ENCODE measurements at regions not wholly inside any gene's neighbourhood (a gene's known extent, or its start where the extent isn't known, plus 50 kb on each side); places are given as distances from the start of the nearest gene placed in this dataset.

DNA sequence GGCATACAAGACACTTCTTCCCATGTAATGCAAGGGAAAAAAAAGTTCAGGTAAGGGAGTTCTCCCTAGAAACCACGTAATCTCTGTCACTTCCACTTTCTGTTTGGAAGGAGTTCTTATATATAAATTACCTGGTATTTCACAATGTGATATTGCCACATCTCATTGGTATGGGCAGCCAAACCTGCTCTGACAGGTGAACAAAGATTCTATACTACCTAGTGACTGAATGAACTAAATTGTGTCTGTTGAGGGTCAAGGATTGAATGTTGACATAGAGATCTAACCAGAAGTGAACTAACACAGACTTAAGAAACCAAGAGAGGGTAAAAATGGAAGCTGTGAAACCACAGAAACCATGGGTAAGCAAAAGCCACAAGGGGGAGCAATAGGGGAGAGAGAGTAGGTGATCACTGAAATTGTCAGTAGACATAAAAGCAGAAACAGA lies 161.3 kb downstream of the RPL10L start:
- TF ChIP-seq, protein P1, sequence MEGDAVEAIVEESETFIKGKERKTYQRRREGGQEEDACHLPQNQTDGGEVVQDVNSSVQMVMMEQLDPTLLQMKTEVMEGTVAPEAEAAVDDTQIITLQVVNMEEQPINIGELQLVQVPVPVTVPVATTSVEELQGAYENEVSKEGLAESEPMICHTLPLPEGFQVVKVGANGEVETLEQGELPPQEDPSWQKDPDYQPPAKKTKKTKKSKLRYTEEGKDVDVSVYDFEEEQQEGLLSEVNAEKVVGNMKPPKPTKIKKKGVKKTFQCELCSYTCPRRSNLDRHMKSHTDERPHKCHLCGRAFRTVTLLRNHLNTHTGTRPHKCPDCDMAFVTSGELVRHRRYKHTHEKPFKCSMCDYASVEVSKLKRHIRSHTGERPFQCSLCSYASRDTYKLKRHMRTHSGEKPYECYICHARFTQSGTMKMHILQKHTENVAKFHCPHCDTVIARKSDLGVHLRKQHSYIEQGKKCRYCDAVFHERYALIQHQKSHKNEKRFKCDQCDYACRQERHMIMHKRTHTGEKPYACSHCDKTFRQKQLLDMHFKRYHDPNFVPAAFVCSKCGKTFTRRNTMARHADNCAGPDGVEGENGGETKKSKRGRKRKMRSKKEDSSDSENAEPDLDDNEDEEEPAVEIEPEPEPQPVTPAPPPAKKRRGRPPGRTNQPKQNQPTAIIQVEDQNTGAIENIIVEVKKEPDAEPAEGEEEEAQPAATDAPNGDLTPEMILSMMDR (IDR thresholded peaks at IDR 0.05; ENCODE audit: insufficient read depth, low read length, missing control alignments) = no peak
- POLR2A ChIA-PET = no interaction called here

DNA sequence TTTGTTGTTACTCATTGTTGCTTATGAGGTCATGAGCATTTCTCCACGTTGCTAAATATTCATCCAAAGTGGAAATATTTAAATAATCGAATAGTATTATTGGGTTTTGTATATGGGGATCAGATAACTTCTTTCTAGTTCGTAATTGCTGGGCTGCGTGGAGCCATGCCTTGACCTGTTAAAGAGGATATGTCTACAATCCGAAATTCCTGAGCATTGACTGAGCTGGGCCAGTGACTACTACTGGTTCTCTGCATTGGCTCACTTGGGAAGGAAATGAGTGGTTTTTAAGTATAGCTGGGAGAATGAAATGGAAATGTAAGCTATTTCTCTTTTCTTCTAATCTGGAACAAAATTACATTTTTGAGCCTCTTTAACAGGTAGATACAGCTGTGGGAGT lies 163.2 kb downstream of the RPL10L start:
- POLR2A ChIA-PET = no interaction called here

More for the DNA sequence above, 161.3 kb downstream of the RPL10L start:
- CTCF ChIA-PET = no interaction called here
- DNase-seq (ENCODE audit: low read depth, low spot score) = no peak
- H3K4me3 ChIP-seq (ENCODE audit: low read depth, low read length) = no peak overlapping the region

DNA sequence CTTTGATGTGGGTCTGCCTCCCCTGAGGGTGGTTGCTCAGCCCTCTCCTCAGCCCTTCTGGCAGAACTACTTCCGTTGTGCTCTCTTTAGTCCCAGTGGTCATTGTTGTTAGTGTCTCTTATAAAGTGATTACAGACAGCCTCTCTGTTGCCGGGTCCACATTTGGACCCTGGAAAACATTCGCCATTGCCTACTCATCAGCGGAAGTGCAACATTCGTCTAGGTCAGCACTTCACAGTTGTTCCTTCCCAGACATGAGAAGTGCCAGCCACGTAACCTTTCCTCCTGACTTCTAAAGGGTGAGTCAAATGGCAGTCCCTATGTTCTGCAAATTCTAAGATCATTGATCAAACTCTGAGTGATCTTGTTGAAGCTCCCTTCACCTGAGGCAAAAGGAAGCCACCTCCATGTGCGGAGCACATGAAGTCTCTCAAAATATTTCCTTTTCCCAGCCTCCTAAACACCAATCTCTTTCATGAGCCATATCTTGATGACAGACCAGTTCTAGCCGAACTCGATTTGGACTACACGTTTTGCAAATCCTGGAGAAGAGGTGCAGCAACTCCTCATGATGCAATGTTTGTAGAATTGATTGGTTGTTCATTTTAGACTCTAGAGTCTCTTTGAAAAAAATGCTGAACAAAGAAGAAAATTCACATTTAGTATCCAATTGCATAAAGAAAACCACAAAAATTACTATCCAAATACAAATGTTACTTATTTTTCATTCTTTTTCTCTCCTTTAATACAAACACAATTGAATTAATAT lies 163.8 kb downstream of the RPL10L start:
- ChIA-PET POLR2A (no interaction called here), CTCF (no interaction called here)
- DNase-seq (ENCODE audit: low read depth, low spot score) = no peak
- TF ChIP-seq, protein P1 (IDR thresholded peaks at IDR 0.05; ENCODE audit: insufficient read depth, low read length, missing control alignments) = no peak
- no peak overlapping the region for H3K4me3 ChIP-seq (ENCODE audit: low read depth, low read length)

More for the DNA sequence above, 163.2 kb downstream of the RPL10L start:
- TF ChIP-seq, protein P1 (IDR thresholded peaks at IDR 0.05; ENCODE audit: insufficient read depth, low read length, missing control alignments) = no peak
- CTCF ChIA-PET = no interaction called here
- DNase-seq (ENCODE audit: low read depth, low spot score) = no peak
- H3K4me3 ChIP-seq (ENCODE audit: low read depth, low read length) = no peak overlapping the region

DNA sequence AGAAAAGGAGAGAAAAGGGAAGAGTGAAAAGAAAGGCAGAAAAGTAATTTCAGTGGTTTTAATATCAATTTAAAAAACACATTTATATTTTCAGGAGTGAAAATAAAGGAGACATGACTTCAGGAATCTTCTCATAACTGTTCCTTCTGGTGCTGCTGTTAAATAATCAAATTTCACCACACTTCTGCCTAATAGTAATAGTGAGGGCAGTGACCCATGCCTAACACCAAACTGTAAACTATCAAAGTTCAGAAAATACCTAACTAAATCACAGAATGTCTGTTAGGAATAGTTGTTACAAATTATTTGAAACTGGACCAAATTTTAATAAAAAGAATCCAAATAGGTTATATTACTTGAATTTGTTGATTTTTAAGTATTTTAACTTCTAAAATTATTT lies 169.4 kb downstream of the RPL10L start:
- TF ChIP-seq, protein P1 (IDR thresholded peaks at IDR 0.05; ENCODE audit: insufficient read depth, low read length, missing control alignments) = no peak
- DNase-seq (ENCODE audit: low read depth, low spot score) = no peak
- POLR2A ChIA-PET = no interaction called here
- CTCF ChIA-PET = no interaction called here
- no peak overlapping the region for H3K4me3 ChIP-seq (ENCODE audit: low read depth, low read length)

DNA sequence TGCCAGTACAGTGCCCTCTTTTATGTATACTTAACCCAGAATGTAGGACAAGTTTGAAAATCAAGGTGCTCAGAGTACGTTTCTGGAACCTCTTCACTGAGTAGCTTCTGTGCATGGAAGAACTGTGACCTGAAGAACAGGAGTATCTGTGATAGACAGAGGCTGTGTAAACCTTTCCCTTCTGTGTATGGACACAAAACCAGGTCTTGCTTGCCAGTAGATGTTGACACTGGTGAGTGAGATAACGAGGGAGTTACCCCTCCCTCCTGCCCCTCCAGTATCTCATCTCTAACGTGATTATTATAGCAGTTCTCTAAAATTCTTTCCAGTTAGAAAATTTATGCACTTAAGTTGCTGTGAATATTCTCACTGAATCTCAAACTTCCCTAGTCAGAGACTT lies 170.8 kb downstream of the RPL10L start:
- ChIA-PET CTCF (no interaction called here), POLR2A (no interaction called here)
- TF ChIP-seq, protein P1 (IDR thresholded peaks at IDR 0.05; ENCODE audit: insufficient read depth, low read length, missing control alignments) = no peak
- H3K4me3 ChIP-seq (ENCODE audit: low read depth, low read length) = no peak overlapping the region
- no peak for DNase-seq (ENCODE audit: low read depth, low spot score)

DNA sequence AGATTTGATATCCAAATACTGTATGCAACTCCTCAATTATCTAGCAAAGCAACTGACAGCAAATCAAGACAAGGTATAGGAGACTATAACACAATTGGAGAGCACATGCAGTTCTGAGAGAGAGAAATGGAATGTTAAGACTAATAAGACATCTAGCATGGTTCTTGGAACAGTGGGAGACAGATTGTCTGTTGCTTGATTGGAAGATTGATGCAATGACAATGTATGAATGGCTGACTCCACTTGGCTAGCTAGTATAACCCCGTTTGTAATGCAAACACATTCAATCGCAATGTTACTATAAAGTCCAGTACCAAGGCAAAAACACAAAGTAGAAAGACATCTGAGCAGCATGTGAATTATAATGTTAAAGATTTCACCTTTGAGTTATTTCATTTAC lies 179.3 kb downstream of the RPL10L start:
- DNase-seq (ENCODE audit: low read depth, low spot score) = no peak
- CTCF ChIA-PET = no interaction called here
- POLR2A ChIA-PET = no interaction called here
- no peak overlapping the region for H3K4me3 ChIP-seq (ENCODE audit: low read depth, low read length)
- TF ChIP-seq, protein P1 (IDR thresholded peaks at IDR 0.05; ENCODE audit: insufficient read depth, low read length, missing control alignments) = no peak

All from AG04449 (cell line).